ENCODE measurements at regions not wholly inside any gene's neighbourhood (a gene's known extent, or its start where the extent isn't known, plus 50 kb on each side); places are given as distances from the start of the nearest gene placed in this dataset.

DNA sequence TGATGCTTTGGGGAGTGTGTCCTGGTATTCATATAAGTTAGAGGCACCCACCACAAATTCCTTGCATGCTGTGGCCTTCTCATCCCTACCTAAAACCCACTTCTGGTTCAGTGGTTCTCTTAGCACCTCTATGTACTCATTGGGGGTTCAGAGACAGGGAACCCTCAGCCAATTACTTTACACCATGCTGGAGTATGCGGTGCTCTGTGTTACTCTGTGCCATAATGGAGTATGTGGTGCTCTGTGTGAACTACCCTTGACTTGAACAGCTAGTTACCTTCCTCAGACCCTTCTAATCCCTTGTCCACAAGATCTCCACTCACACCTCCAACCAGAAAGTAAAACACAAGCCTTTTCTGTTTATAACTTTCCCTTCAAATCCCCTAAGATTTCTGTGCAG lies 172.5 kb upstream of the E2F7 start:
- TF ChIP-seq, protein P1, sequence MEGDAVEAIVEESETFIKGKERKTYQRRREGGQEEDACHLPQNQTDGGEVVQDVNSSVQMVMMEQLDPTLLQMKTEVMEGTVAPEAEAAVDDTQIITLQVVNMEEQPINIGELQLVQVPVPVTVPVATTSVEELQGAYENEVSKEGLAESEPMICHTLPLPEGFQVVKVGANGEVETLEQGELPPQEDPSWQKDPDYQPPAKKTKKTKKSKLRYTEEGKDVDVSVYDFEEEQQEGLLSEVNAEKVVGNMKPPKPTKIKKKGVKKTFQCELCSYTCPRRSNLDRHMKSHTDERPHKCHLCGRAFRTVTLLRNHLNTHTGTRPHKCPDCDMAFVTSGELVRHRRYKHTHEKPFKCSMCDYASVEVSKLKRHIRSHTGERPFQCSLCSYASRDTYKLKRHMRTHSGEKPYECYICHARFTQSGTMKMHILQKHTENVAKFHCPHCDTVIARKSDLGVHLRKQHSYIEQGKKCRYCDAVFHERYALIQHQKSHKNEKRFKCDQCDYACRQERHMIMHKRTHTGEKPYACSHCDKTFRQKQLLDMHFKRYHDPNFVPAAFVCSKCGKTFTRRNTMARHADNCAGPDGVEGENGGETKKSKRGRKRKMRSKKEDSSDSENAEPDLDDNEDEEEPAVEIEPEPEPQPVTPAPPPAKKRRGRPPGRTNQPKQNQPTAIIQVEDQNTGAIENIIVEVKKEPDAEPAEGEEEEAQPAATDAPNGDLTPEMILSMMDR (conservative IDR thresholded peaks at IDR 0.05; ENCODE audit: low read length) = no peak
- TF ChIP-seq EZH2phosphoT487 (IDR thresholded peaks at IDR 0.05; ENCODE audit: borderline replicate concordance) = no peak

Measured in Loucy (cell line).